Neural progenitor cell (in vitro differentiated cells): ENCODE measurements at regions not wholly inside any gene's neighbourhood (a gene's known extent, or its start where the extent isn't known, plus 50 kb on each side); places are given as distances from the start of the nearest gene placed in this dataset.

Source experiments
- CTCF ChIP-seq: fragments of 200-600 bp; sonication (generic); IDR thresholded peaks from 2 replicates; pipeline ENCODE4 v1.5.1; 2017; ENCODE audit warnings: antibody characterized with exemption, mild to moderate bottlenecking
- EZH2 ChIP-seq: fragments of 200-600 bp; sonication (generic); IDR thresholded peaks from 2 replicates; pipeline ENCODE4 v1.6.1; 2017; ENCODE audit warnings: antibody characterized with exemption, mild to moderate bottlenecking, moderate library complexity

- no peak for TF ChIP-seq CTCF
- TF ChIP-seq EZH2: no peak
Measured at GRCh38 chr4:141430686-141431085, 205.7 kb upstream of the IL15 start.
